GM23338 (cell line): ENCODE measurements at regions not wholly inside any gene's neighbourhood (a gene's known extent, or its start where the extent isn't known, plus 50 kb on each side); places are given as distances from the start of the nearest gene placed in this dataset.
A peak's percentile ranks its signal among the peaks of the same experiment; 100 is the strongest.

Experiments used
- ATAC-seq: fragments of 200-7000 bp; cut with Tn5 transposase; 3 replicates; pipeline ENCODE4 v1.9.1; 2020
- DNase-seq: peaks from one replicate; pipeline ENCODE4 v3.0.0-alpha.2; 2015; ENCODE audit warnings: low spot score
- H2AFZ ChIP-seq: fragments of 200-600 bp; sonication (generic); 2 replicates; pipeline ENCODE4 v1.8.0; 2016; ENCODE audit warnings: antibody characterized with exemption, mild to moderate bottlenecking, moderate library complexity
- H3F3A ChIP-seq: fragments of 200-600 bp; sonication (generic); replicated peaks from 2 replicates; pipeline ENCODE4 v1.8.0; 2017; ENCODE audit warnings: antibody characterized with exemption, mixed run types, low read depth
- H3K27ac ChIP-seq: fragments of 200-600 bp; sonication (generic); 2 replicates; pipeline ENCODE4 v1.6.1; 2016; ENCODE audit warnings: low read depth
- H3K27me3 ChIP-seq: fragments of 200-600 bp; sonication (generic); 2 replicates; pipeline ENCODE4 v1.8.0; 2016; ENCODE audit warnings: mild to moderate bottlenecking, mixed run types, moderate library complexity; ENCODE audit not compliant: insufficient read depth
- H3K36me3 ChIP-seq: fragments of 200-600 bp; sonication (generic); 2 replicates; pipeline ENCODE4 v1.8.0; 2016; ENCODE audit warnings: mild to moderate bottlenecking; ENCODE audit not compliant: insufficient read depth
- H3K4me1 ChIP-seq: fragments of 200-600 bp; sonication (generic); 2 replicates; pipeline ENCODE4 v1.8.0; 2016; ENCODE audit warnings: mild to moderate bottlenecking, moderate library complexity; ENCODE audit not compliant: insufficient read depth
- H3K4me2 ChIP-seq: fragments of 200-600 bp; sonication (generic); 2 replicates; pipeline ENCODE4 v1.7.1; 2017; ENCODE audit warnings: mixed run types
- H3K4me3 ChIP-seq: fragments of 200-600 bp; sonication (generic); 2 replicates; pipeline ENCODE4 v1.6.1; 2016; ENCODE audit warnings: mixed run types
- H3K79me2 ChIP-seq: fragments of 200-600 bp; sonication (generic); replicated peaks from 2 replicates; pipeline ENCODE4 v1.8.0; 2017; ENCODE audit warnings: mild to moderate bottlenecking; ENCODE audit not compliant: insufficient read depth
- H3K9me2 ChIP-seq: fragments of 200-600 bp; sonication (generic); 2 replicates; pipeline ENCODE4 v1.8.0; 2017; ENCODE audit not compliant: insufficient read depth
- H4K20me1 ChIP-seq: fragments of 200-600 bp; sonication (generic); replicated peaks from 2 replicates; pipeline ENCODE4 v1.8.0; 2017; ENCODE audit warnings: mild to moderate bottlenecking; ENCODE audit not compliant: insufficient read depth
- H3K27ac Mint-ChIP-seq: 2 replicates; pipeline ENCODE4 v1.8.0; 2020; ENCODE audit warnings: inconsistent platforms, mild to moderate bottlenecking, moderate library complexity, mixed read lengths
- H3K27me3 Mint-ChIP-seq: 3 replicates; pipeline ENCODE4 v1.8.0; 2022; ENCODE audit warnings: low read depth, mild to moderate bottlenecking, moderate library complexity, mixed read lengths, inconsistent platforms; ENCODE audit not compliant: insufficient read depth, poor library complexity
- H3K36me3 Mint-ChIP-seq: 3 replicates; pipeline ENCODE4 v1.8.0; 2021; ENCODE audit warnings: low read depth, mild to moderate bottlenecking, inconsistent platforms, moderate library complexity, mixed read lengths
- H3K4me1 Mint-ChIP-seq: 3 replicates; pipeline ENCODE4 v1.8.0; 2020; ENCODE audit warnings: mild to moderate bottlenecking, inconsistent platforms, mixed read lengths
- H3K4me3 Mint-ChIP-seq: 3 replicates; pipeline ENCODE4 v1.8.0; 2021; ENCODE audit warnings: moderate library complexity, mild to moderate bottlenecking, inconsistent platforms, mixed read lengths
- H3K9me3 Mint-ChIP-seq: 3 replicates; pipeline ENCODE4 v1.8.0; 2020; ENCODE audit warnings: moderate library complexity, mild to moderate bottlenecking, inconsistent platforms, mixed read lengths
- CREB1 ChIP-seq: fragments of 250-450 bp; sonication (Bioruptor Pico); IDR thresholded peaks from 2 replicates; pipeline ENCODE4 v1.5.0; 2020; ENCODE audit warnings: low read depth, mild to moderate bottlenecking, moderate library complexity
- EZH2phosphoT487 ChIP-seq: fragments of 200-600 bp; sonication (generic); IDR thresholded peaks from one replicate; pipeline ENCODE4 v1.8.1; 2018; ENCODE audit warnings: antibody characterized with exemption; ENCODE audit not compliant: unreplicated experiment
- JUNB ChIP-seq: IDR thresholded peaks from one replicate; pipeline ENCODE4 v1.6.1; 2016; ENCODE audit warnings: antibody characterized with exemption; ENCODE audit not compliant: unreplicated experiment
- NANOG ChIP-seq: IDR thresholded peaks from 2 replicates; pipeline ENCODE4 v1.6.1; 2016; ENCODE audit warnings: antibody characterized with exemption, borderline replicate concordance
- TF ChIP-seq, protein P1 (sequence below): IDR thresholded peaks from one replicate; pipeline ENCODE4 v1.6.1; 2018; ENCODE audit warnings: antibody characterized with exemption; ENCODE audit not compliant: unreplicated experiment
- TF ChIP-seq, protein P2 (sequence below): fragments of 250-450 bp; sonication (Bioruptor Pico); IDR thresholded peaks from 2 replicates; pipeline ENCODE4 v1.5.0; 2020; ENCODE audit warnings: mild to moderate bottlenecking, moderate library complexity

DNA sequence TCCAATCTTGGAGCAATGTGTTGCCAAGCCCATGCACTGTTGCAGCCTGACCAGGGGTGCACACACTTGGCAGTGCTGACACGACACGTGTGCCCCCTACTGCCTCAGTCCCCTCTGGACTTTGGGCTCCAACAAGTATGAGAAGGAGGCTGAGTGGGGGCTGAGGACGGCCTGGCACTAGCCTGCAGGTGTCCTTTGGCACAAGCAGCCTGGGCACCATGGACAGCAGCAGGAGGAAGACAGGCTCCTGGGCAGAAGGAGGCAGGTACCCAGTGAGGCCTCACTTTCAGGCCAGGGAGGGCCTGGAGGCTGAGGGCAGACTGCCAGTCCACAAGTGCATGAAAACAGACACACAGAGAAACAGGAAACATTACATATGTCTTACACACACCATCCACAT lies 1702.9 kb upstream of the B3GALT2 start:
- Histone ChIP-seq H3K4me1 (no peaks in the 10 kb centered on the region), H3K79me2 (no peaks in the 10 kb centered on the region), H4K20me1 (no peaks in the 10 kb centered on the region), H3F3A (no peaks in the 10 kb centered on the region), H3K27me3 (no peaks in the 10 kb centered on the region), H3K4me3 (no peak overlapping the region), H3K27ac (no peak overlapping the region), H2AFZ (no peak overlapping the region), H3K9me2 (no peaks in the 10 kb centered on the region), H3K4me2 (no peak overlapping the region), H3K36me3 (no peaks in the 10 kb centered on the region; the same call in 1 of the 2 replicates)
- Mint-ChIP-seq H3K27ac (no peak overlapping the region), H3K36me3 (peaks cover 11% of the 10 kb centered on the region), H3K9me3 (peaks cover 15% of the 10 kb centered on the region), H3K4me3 (no peak overlapping the region), H3K27me3 (peaks cover 3% of the 10 kb centered on the region), H3K4me1 (no peaks in the 10 kb centered on the region)
- ATAC-seq (no peak), DNase-seq (no peak)
- no peak for TF ChIP-seq EZH2phosphoT487
- TF ChIP-seq NANOG, result no peak
- TF ChIP-seq, protein P1, sequence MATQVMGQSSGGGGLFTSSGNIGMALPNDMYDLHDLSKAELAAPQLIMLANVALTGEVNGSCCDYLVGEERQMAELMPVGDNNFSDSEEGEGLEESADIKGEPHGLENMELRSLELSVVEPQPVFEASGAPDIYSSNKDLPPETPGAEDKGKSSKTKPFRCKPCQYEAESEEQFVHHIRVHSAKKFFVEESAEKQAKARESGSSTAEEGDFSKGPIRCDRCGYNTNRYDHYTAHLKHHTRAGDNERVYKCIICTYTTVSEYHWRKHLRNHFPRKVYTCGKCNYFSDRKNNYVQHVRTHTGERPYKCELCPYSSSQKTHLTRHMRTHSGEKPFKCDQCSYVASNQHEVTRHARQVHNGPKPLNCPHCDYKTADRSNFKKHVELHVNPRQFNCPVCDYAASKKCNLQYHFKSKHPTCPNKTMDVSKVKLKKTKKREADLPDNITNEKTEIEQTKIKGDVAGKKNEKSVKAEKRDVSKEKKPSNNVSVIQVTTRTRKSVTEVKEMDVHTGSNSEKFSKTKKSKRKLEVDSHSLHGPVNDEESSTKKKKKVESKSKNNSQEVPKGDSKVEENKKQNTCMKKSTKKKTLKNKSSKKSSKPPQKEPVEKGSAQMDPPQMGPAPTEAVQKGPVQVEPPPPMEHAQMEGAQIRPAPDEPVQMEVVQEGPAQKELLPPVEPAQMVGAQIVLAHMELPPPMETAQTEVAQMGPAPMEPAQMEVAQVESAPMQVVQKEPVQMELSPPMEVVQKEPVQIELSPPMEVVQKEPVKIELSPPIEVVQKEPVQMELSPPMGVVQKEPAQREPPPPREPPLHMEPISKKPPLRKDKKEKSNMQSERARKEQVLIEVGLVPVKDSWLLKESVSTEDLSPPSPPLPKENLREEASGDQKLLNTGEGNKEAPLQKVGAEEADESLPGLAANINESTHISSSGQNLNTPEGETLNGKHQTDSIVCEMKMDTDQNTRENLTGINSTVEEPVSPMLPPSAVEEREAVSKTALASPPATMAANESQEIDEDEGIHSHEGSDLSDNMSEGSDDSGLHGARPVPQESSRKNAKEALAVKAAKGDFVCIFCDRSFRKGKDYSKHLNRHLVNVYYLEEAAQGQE, result peak; percentile 61
- no peak for TF ChIP-seq JUNB
- no peak for TF ChIP-seq CREB1
- TF ChIP-seq, protein P2, sequence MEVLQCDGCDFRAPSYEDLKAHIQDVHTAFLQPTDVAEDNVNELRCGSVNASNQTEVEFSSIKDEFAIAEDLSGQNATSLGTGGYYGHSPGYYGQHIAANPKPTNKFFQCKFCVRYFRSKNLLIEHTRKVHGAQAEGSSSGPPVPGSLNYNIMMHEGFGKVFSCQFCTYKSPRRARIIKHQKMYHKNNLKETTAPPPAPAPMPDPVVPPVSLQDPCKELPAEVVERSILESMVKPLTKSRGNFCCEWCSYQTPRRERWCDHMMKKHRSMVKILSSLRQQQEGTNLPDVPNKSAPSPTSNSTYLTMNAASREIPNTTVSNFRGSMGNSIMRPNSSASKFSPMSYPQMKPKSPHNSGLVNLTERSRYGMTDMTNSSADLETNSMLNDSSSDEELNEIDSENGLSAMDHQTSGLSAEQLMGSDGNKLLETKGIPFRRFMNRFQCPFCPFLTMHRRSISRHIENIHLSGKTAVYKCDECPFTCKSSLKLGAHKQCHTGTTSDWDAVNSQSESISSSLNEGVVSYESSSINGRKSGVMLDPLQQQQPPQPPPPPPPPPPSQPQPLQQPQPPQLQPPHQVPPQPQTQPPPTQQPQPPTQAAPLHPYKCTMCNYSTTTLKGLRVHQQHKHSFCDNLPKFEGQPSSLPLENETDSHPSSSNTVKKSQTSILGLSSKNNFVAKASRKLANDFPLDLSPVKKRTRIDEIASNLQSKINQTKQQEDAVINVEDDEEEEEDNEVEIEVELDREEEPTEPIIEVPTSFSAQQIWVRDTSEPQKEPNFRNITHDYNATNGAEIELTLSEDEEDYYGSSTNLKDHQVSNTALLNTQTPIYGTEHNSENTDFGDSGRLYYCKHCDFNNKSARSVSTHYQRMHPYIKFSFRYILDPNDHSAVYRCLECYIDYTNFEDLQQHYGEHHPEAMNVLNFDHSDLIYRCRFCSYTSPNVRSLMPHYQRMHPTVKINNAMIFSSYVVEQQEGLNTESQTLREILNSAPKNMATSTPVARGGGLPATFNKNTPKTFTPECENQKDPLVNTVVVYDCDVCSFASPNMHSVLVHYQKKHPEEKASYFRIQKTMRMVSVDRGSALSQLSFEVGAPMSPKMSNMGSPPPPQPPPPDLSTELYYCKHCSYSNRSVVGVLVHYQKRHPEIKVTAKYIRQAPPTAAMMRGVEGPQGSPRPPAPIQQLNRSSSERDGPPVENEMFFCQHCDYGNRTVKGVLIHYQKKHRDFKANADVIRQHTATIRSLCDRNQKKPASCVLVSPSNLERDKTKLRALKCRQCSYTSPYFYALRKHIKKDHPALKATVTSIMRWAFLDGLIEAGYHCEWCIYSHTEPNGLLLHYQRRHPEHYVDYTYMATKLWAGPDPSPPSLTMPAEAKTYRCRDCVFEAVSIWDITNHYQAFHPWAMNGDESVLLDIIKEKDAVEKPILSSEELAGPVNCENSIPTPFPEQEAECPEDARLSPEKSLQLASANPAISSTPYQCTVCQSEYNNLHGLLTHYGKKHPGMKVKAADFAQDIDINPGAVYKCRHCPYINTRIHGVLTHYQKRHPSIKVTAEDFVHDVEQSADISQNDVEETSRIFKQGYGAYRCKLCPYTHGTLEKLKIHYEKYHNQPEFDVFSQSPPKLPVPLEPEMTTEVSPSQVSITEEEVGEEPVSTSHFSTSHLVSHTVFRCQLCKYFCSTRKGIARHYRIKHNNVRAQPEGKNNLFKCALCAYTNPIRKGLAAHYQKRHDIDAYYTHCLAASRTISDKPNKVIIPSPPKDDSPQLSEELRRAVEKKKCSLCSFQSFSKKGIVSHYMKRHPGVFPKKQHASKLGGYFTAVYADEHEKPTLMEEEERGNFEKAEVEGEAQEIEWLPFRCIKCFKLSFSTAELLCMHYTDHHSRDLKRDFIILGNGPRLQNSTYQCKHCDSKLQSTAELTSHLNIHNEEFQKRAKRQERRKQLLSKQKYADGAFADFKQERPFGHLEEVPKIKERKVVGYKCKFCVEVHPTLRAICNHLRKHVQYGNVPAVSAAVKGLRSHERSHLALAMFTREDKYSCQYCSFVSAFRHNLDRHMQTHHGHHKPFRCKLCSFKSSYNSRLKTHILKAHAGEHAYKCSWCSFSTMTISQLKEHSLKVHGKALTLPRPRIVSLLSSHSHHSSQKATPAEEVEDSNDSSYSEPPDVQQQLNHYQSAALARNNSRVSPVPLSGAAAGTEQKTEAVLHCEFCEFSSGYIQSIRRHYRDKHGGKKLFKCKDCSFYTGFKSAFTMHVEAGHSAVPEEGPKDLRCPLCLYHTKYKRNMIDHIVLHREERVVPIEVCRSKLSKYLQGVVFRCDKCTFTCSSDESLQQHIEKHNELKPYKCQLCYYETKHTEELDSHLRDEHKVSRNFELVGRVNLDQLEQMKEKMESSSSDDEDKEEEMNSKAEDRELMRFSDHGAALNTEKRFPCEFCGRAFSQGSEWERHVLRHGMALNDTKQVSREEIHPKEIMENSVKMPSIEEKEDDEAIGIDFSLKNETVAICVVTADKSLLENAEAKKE, result no peak
